ENCODE measurements at regions not wholly inside any gene's neighbourhood (a gene's known extent, or its start where the extent isn't known, plus 50 kb on each side); places are given as distances from the start of the nearest gene placed in this dataset.

DNA sequence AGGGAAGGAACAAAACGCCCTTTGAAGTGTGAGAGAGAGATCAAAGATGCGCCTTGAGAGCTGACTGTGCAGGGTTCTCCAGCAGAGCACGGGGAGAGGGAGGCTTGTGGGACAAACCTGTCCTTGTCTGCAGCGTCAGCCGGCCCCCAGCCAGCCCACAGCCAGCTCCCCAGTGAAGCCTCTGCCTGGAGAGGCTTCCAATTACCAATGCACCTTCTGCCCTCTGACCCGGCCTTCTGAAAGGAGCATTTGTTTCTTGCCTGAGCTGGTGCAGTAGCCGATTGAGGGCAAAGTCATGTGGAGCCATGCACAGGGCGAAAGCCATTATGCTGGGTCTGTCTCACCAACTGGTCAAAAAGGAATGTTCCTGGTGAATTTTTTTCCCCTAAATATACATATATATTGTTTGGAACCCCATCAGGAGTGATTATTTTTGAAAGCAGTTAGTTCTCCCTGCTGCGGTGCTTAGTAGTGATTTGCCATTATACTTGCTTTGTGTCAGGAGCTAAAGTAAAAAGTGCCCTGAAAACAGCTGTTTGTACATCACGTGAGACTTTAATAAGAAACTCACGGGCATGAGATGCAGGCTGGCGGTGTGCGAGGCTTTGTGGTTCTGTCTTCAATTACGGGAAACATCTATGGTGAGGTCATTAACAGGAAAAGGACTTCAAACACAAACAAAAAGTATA, 268.6 kb downstream of the KLF6 start:
- Mint-ChIP-seq H3K4me1 (peaks cover 1 to 5% (median 5%) of the 10 kb centered on the region in 3 donors), H3K9me3 (peaks cover 3 to 13% (median 9%) of the 10 kb centered on the region in 7 donors), H3K36me3 (peaks cover 0 to 7% of the 10 kb centered on the region in 2 donors), H3K4me3 (peak overlapping the region in 1 of 8 donors; percentile 55), H3K27me3 (peaks cover 3 to 5% (median 4%) of the 10 kb centered on the region in 3 donors), H3K27ac (peak overlapping the region in 1 of 6 donors; percentile 42)
- DNase-seq (no peak), ATAC-seq (ENCODE audit: low read depth in 2 of 2) (no peak)

DNA sequence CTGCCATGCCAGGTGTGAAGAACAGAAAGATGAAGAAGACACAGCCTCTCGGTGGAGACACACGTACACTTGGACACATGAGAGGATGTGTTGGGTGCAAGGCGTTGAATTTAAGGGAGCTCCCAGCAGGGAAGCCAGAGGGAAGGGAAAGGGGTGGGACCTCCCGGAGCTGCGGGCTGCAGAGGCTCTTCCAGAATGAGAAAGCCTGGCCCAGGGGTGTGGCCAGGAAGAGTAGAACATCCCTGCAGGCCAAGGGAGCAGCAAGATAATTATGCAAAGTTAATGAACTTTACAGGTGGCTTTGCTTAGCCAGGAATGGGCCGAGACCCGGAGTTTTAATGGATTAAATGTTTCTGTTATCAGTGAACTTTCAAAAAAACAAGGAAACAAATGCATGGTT, 270.3 kb downstream of the KLF6 start:
- no peak overlapping the region for H3K27ac Mint-ChIP-seq
- H3K4me1 Mint-ChIP-seq, result peaks cover 1 to 5% (median 5%) of the 10 kb centered on the region in 3 donors
- ATAC-seq (ENCODE audit: low read depth in 2 of 2) (no peak), DNase-seq (no peak)
- H3K27me3 Mint-ChIP-seq, result peaks cover 3 to 5% (median 4%) of the 10 kb centered on the region in 3 donors
- H3K36me3 Mint-ChIP-seq, result peaks cover 0 to 7% of the 10 kb centered on the region in 2 donors
- H3K9me3 Mint-ChIP-seq, result peaks cover 3 to 13% (median 9%) of the 10 kb centered on the region in 7 donors
- no peak overlapping the region for H3K4me3 Mint-ChIP-seq

DNA sequence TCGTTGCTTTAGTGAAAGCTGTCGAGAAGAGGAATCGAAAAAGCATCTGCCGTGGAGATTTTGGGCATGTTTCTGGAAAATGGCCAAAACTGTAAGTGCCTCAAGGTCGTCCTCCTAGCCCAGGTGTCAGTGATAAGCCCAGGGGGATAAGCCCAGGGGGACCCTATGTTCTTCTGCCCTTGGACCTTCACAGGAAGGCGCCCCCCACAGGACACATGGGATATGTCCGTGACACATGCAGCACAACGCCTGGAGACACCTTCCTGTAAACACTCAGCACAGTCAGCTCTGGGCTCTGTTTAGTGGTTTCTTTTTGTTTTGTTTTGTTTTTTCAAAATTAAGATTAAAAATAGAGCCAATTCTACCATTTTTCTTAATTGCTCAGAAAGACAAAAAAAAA, 272.7 kb downstream of the KLF6 start:
- H3K36me3 Mint-ChIP-seq, result no peaks in the 10 kb centered on the region

DNA sequence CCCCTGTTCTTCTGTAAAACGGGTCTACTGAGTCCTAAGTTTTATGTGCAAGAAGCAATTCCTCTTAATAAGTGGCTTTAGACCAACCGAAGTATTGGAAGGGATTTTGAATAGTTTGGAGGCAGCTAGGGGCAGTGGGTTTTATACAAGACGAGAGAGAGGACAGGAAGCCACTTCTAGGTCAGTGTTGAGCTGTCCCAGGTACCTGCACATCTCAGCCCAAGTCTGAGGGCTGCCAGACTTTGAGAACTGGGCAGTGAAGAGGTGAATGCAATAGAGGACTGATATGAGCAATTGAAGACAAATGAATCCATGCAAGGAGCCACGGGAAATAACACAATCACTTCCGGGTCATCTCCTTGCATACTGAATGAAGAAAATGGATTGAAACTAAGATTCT, 273.5 kb downstream of the KLF6 start:
- H3K27ac Mint-ChIP-seq, result no peak overlapping the region
- no peaks in the 10 kb centered on the region for H3K36me3 Mint-ChIP-seq
- no peak for ATAC-seq (ENCODE audit: low read depth in 2 of 2)
- DNase-seq, result no peak
- peaks cover 0 to 5% (median 1%) of the 10 kb centered on the region in 3 donors for H3K4me1 Mint-ChIP-seq
- H3K4me3 Mint-ChIP-seq, result no peak overlapping the region
- H3K27me3 Mint-ChIP-seq, result no peaks in the 10 kb centered on the region
- peaks cover under 1 to 16% (median 5%) of the 10 kb centered on the region in 7 donors for H3K9me3 Mint-ChIP-seq

More for the DNA sequence above, 272.7 kb downstream of the KLF6 start:
- Mint-ChIP-seq H3K9me3 (peaks cover 3 to 16% (median 5%) of the 10 kb centered on the region in 7 donors), H3K27me3 (peaks cover 0 to 5% (median 4%) of the 10 kb centered on the region in 3 donors), H3K4me3 (no peak overlapping the region), H3K4me1 (peaks cover 0 to 5% (median 1%) of the 10 kb centered on the region in 3 donors), H3K27ac (peak overlapping the region in 1 of 6 donors; percentile 21)
- ATAC-seq (ENCODE audit: low read depth in 2 of 2) (no peak), DNase-seq (no peak)

DNA sequence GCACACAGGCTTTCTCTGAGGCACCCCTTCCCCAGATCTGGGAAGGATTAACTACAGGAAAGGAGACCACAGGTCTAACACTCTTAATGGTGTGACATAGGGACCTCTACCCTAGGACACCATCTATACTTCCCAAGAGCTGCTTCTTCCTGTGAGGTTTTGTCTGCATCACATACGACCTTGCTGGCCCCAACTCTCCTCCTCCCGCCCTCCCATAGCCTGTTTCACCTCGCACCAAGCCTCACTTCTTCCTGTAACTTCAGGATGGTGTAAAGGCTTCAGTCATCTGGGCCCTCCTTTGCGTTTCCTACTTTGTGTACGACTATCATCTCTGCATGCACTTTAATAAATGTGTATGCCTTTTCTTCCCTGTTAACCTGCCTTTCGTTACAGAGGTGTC, 274.3 kb downstream of the KLF6 start:
- peaks cover 0 to 5% (median 1%) of the 10 kb centered on the region in 3 donors for H3K4me1 Mint-ChIP-seq
- no peaks in the 10 kb centered on the region for H3K36me3 Mint-ChIP-seq
- ATAC-seq (ENCODE audit: low read depth in 2 of 2) (no peak), DNase-seq (no peak)
- H3K9me3 Mint-ChIP-seq, result peaks cover 0 to 16% (median 5%) of the 10 kb centered on the region in 7 donors
- H3K4me3 Mint-ChIP-seq, result no peak overlapping the region
- no peak overlapping the region for H3K27ac Mint-ChIP-seq
- no peaks in the 10 kb centered on the region for H3K27me3 Mint-ChIP-seq

DNA sequence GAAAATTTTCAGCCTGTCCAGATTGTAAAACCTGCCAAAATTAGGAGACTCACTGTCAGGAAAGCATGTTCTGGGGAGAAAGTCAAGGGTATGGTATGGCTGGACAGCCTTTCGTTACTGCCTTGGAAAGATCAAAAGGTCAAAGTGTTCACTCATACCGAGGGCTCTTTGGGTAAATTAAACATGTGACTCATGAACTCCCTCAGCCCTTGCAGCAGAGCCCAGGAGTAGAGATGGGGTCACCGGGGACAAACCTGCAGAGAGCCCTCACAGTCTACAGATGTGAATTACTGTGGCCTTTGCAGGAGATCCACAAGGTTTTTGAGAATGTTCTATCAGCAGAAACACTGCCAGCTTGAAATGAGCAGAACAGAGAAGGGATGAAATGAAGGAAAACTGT, 275.7 kb downstream of the KLF6 start:
- DNase-seq (no peak), ATAC-seq (ENCODE audit: low read depth in 2 of 2) (no peak)
- no peak overlapping the region for H3K4me3 Mint-ChIP-seq
- peaks cover 0 to 15% (median 5%) of the 10 kb centered on the region in 7 donors for H3K9me3 Mint-ChIP-seq
- peaks cover 0 to 3% (median 0%) of the 10 kb centered on the region in 3 donors for H3K27me3 Mint-ChIP-seq
- no peaks in the 10 kb centered on the region for H3K36me3 Mint-ChIP-seq
- peak overlapping the region in 1 of 6 donors; percentile 33 for H3K27ac Mint-ChIP-seq
- peaks cover 0 to 3% (median 1%) of the 10 kb centered on the region in 3 donors for H3K4me1 Mint-ChIP-seq

DNA sequence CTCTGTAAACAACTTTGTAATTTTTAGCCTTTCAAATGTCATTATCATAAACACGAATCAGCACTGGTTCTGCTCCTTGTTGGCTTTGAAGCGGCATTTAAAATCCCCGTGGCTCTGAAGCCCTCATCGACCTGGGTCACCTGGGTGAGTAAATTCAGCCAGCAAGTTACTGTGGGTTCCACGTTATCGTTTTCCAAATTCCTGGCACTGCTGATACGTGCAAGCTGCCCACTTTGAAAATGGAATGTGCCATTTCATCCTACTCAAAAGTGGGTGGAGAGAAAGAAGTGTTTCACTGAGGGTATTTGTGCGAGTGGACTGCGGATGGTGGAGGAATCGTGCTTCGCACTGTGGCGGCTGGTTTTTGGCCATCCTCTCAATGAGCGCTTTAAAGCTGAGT, 281.7 kb downstream of the KLF6 start:
- H3K27ac Mint-ChIP-seq, result no peak overlapping the region
- ATAC-seq (ENCODE audit: low read depth in 2 of 2) (no peak), DNase-seq (no peak)
- peaks cover 0 to 3% (median 0%) of the 10 kb centered on the region in 3 donors for H3K27me3 Mint-ChIP-seq
- H3K4me1 Mint-ChIP-seq, result no peaks in the 10 kb centered on the region
- no peak overlapping the region for H3K4me3 Mint-ChIP-seq
- no peaks in the 10 kb centered on the region for H3K9me3 Mint-ChIP-seq
- no peaks in the 10 kb centered on the region for H3K36me3 Mint-ChIP-seq

DNA sequence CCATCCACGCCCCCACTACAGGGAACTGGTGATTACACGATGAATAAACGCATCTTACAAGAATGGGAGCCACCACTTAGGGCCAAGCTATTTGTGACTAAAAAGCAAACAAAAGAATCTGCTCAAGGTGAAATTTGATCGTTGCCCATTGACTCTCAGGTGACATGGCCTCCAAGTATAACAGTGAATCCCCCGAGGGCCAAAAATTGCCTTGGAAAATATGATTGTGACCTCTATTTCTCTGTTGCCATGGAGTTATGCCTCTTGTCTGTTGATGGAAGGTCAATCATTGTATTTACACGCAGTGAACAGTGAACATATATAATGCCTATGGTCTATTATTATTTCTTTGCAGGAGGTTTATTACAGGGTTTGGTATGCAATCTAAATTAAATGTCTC, 282.3 kb downstream of the KLF6 start:
- ATAC-seq (ENCODE audit: low read depth in 2 of 2), result no peak
- Mint-ChIP-seq H3K4me3 (no peak overlapping the region), H3K9me3 (no peaks in the 10 kb centered on the region), H3K36me3 (no peaks in the 10 kb centered on the region), H3K27me3 (peaks cover 0 to 3% (median 0%) of the 10 kb centered on the region in 3 donors), H3K27ac (no peak overlapping the region), H3K4me1 (no peaks in the 10 kb centered on the region)
- DNase-seq, result no peak

DNA sequence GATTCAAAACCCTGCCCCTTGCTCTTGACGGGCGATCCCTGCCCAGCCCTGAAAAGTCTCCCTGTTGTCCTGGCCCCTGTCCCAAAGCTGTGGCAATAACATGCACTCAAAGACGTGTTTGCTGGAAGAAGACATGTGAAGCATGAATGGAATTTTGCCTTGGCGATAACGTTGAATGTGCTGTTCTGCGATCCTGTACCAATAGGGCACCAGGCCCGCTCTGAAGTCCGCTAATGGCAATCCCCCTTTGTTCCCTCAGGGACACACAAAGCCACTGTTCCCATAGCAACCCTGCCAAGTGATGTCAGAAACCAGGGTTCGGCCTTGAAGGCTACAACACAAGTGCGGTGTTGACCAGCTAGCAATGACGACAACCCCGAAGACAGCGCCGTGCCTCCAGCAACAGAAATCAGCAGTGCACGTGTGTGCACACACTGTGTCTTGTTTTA, 284.6 kb downstream of the KLF6 start:
- DNase-seq (no peak), ATAC-seq (ENCODE audit: low read depth in 2 of 2) (no peak)
- Mint-ChIP-seq H3K4me3 (no peak overlapping the region), H3K27ac (peak overlapping the region in 1 of 6 donors; percentile 79), H3K27me3 (peaks cover 3 to 12% (median 7%) of the 10 kb centered on the region in 3 donors), H3K4me1 (no peaks in the 10 kb centered on the region), H3K9me3 (no peaks in the 10 kb centered on the region), H3K36me3 (peaks cover 0 to 7% of the 10 kb centered on the region in 2 donors)

DNA sequence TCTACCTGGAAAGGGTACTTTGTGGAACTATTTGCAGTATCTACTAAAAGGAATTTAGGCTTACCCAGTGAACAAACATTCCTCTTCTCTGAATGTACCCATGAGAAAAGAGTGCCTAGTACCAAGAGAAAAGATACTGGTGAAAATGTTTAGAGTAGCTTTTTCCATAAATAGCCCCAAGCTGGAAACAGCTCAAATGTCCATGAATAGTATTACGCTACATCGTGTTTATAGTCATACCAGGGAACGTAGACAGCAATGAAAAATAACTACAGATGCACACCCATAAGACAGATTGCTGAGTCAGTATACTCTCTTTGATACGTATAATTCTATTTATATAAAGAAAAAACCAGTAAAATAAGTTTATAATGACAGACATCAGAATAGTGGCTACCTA, 285.9 kb downstream of the KLF6 start:
- H3K9me3 Mint-ChIP-seq, result no peaks in the 10 kb centered on the region
- H3K36me3 Mint-ChIP-seq, result peaks cover 0 to 7% of the 10 kb centered on the region in 2 donors
- no peak for DNase-seq
- H3K27ac Mint-ChIP-seq, result no peak overlapping the region
- H3K4me3 Mint-ChIP-seq, result no peak overlapping the region
- H3K27me3 Mint-ChIP-seq, result peaks cover 0 to 14% (median 9%) of the 10 kb centered on the region in 3 donors
- ATAC-seq (ENCODE audit: low read depth in 2 of 2), result no peak
- H3K4me1 Mint-ChIP-seq, result no peaks in the 10 kb centered on the region

DNA sequence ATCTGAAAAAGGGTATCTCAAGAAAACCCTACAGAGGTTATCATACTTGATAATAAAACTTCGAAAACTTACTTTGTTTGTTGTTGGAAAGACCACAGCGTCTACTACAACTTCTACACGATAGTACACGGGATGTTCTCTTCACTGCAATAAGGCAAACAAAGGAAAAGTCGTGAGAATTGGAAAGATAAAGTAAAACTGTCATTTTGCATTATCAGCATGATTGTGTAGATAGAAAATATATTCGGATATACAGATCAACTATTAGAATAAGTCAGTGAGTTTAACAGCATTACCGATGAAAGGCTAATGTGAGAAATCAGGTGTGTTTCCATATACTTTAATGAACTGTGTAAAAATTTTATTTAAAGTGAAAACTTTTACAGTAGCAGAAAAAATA, 287.4 kb downstream of the KLF6 start:
- Mint-ChIP-seq H3K27ac (no peak overlapping the region), H3K27me3 (peaks cover 0 to 14% (median 12%) of the 10 kb centered on the region in 3 donors), H3K9me3 (no peaks in the 10 kb centered on the region), H3K4me3 (no peak overlapping the region), H3K36me3 (peaks cover 0 to 7% of the 10 kb centered on the region in 2 donors), H3K4me1 (no peaks in the 10 kb centered on the region)
- DNase-seq (no peak), ATAC-seq (ENCODE audit: low read depth in 2 of 2) (no peak)

DNA sequence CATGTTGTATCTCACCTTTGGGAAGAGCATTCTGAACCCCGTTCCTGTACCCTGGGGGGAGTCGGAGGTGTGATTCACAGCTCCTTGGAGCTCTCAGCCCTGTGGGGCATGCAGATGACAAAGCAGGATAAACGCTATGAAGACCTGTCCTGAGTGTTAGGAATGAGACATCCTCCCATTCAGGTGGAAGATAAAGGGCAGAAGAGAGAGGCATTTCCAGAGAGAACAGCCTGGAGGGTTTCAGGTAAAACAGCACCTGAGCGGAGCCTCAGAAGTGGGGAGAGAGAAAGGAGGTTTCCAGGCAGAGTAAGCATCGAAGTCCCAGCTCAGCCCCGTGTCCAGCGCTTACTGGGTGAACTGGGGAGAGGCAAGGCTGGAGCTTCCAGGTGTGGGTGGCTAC, 288.9 kb downstream of the KLF6 start:
- H3K4me1 Mint-ChIP-seq, result no peaks in the 10 kb centered on the region
- no peak for ATAC-seq (ENCODE audit: low read depth in 2 of 2)
- peaks cover 0 to 7% of the 10 kb centered on the region in 2 donors for H3K36me3 Mint-ChIP-seq
- H3K4me3 Mint-ChIP-seq, result no peak overlapping the region
- no peaks in the 10 kb centered on the region for H3K9me3 Mint-ChIP-seq
- peaks cover 0 to 14% (median 12%) of the 10 kb centered on the region in 3 donors for H3K27me3 Mint-ChIP-seq
- DNase-seq, result no peak
- peak overlapping the region in 2 of 6 donors; percentile 8 to 50 for H3K27ac Mint-ChIP-seq

DNA sequence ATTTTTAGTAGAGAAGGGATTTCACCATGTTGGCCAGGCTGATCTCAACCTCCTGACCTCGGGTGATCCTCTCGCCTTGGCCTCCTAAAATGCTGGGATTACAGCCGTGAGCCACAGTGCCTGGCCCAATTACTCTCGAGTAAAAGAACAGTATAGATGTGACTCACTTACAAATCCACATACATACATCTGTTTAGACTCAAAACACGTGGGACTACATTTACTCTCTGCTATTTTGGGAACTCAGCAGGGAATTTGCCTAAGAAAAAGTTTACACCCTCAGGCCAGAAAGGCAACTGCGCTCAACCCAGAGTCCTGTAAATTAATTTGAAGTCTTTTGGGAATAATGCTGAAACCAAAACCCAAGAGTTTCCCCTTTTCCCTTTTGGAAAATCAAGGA, 289.7 kb downstream of the KLF6 start:
- Mint-ChIP-seq H3K9me3 (peaks cover 0 to 4% (median under 1%) of the 10 kb centered on the region in 7 donors), H3K4me3 (no peak overlapping the region), H3K4me1 (no peaks in the 10 kb centered on the region), H3K27me3 (peaks cover 0 to 14% (median 12%) of the 10 kb centered on the region in 3 donors), H3K27ac (no peak overlapping the region), H3K36me3 (peaks cover 2 to 7% of the 10 kb centered on the region in 2 donors)
- DNase-seq (no peak), ATAC-seq (ENCODE audit: low read depth in 2 of 2) (no peak)

DNA sequence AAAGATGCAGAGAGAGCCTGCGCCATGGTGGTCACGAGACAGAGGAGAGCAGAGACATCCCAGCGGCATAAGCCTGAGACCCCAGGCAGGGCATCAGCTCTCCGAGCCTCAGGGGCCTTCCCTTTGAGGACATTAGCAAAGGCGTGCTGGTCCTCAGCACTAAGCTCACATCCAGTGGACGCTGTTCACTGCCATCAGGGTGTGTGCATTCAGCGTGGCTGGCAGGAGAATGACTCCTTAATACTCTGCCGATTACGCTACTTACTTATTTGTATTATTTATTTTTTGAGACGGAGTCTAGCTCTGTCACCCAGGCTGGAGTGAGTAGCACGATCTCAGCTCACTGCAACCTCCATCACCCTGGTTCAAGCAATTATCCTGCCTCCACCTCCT, 290.2 kb downstream of the KLF6 start:
- ATAC-seq (ENCODE audit: low read depth in 2 of 2), result no peak
- peaks cover 0 to 14% (median 12%) of the 10 kb centered on the region in 3 donors for H3K27me3 Mint-ChIP-seq
- H3K4me3 Mint-ChIP-seq, result no peak overlapping the region
- no peak for DNase-seq
- peaks cover 3 to 7% of the 10 kb centered on the region in 2 donors for H3K36me3 Mint-ChIP-seq
- no peak overlapping the region for H3K27ac Mint-ChIP-seq
- H3K4me1 Mint-ChIP-seq, result no peaks in the 10 kb centered on the region
- H3K9me3 Mint-ChIP-seq, result peaks cover 0 to 8% (median 4%) of the 10 kb centered on the region in 7 donors
